ENCODE measurements at regions not wholly inside any gene's neighbourhood (a gene's known extent, or its start where the extent isn't known, plus 50 kb on each side); places are given as distances from the start of the nearest gene placed in this dataset.

GRCh38 chr14:83757916-83758315 is 1772.0 kb upstream of the FLRT2 start:
- no peak for TF ChIP-seq POLR2A (IDR thresholded peaks at IDR 0.05; ENCODE audit: low read depth, low read length)
- TF ChIP-seq CTCF (IDR thresholded peaks at IDR 0.05; ENCODE audit: extremely low read depth in 1 of 2, insufficient read depth in 1 of 2, low read depth in 1 of 2, low read length in 2 of 2) = no peak
- no peak for TF ChIP-seq MAX (IDR thresholded peaks at IDR 0.05; ENCODE audit: insufficient read depth, insufficient read length)
- TF ChIP-seq POLR2AphosphoS5 (IDR thresholded peaks at IDR 0.05; ENCODE audit: insufficient read depth, low read depth, low read length) = no peak
- TF ChIP-seq GATA2 (IDR thresholded peaks at IDR 0.05; ENCODE audit: insufficient read depth, insufficient read length, low read depth, low read length) = no peak
- no peak for TF ChIP-seq EZH2 (IDR thresholded peaks at IDR 0.05; ENCODE audit: borderline replicate concordance, low read depth, low read length, severe bottlenecking)
- no peak for TF ChIP-seq MYC (IDR thresholded peaks at IDR 0.05; ENCODE audit: low read depth, low read length)
